Osteoblast (primary cell): ENCODE measurements at regions not wholly inside any gene's neighbourhood (a gene's known extent, or its start where the extent isn't known, plus 50 kb on each side); places are given as distances from the start of the nearest gene placed in this dataset.

Experiments used
- DNase-seq: peaks from one replicate; pipeline ENCODE4 v3.0.0; 2011; ENCODE audit warnings: low spot score, mixed read lengths; ENCODE audit not compliant: insufficient read length; ENCODE audit errors: missing footprints
- H2AFZ ChIP-seq: 2 replicates; pipeline ENCODE4 v1.6.0; 2011; ENCODE audit warnings: mild to moderate bottlenecking, low read length
- H3K27ac ChIP-seq: 2 replicates; pipeline ENCODE4 v1.5.1; 2011; ENCODE audit warnings: mild to moderate bottlenecking, low read depth, low read length, moderate library complexity
- H3K27me3 ChIP-seq: 2 replicates; pipeline ENCODE4 v1.6.0; 2012; ENCODE audit warnings: mild to moderate bottlenecking, control low read depth, inconsistent platforms, low read length, moderate library complexity; ENCODE audit not compliant: insufficient read depth
- H3K36me3 ChIP-seq: 2 replicates; pipeline ENCODE4 v1.5.1; 2011; ENCODE audit warnings: mild to moderate bottlenecking, low read length, control low read depth, moderate library complexity; ENCODE audit not compliant: insufficient read depth
- H3K4me1 ChIP-seq: 2 replicates; pipeline ENCODE4 v1.5.1; 2011; ENCODE audit warnings: mild to moderate bottlenecking, low read length, control low read depth, moderate library complexity; ENCODE audit not compliant: insufficient read depth
- H3K4me2 ChIP-seq: 2 replicates; pipeline ENCODE4 v1.6.0; 2011; ENCODE audit warnings: mild to moderate bottlenecking, low read length; ENCODE audit not compliant: insufficient read depth
- H3K4me3 ChIP-seq: fragments of 200-600 bp; sonication (generic); 3 replicates; pipeline ENCODE4 v1.5.1; 2012; ENCODE audit warnings: mild to moderate bottlenecking, low read length, inconsistent platforms; ENCODE audit not compliant: insufficient read depth
- H3K79me2 ChIP-seq: 2 replicates; pipeline ENCODE4 v1.6.0; 2012; ENCODE audit warnings: mild to moderate bottlenecking, low read length, control low read depth, inconsistent platforms; ENCODE audit not compliant: insufficient read depth
- H3K9me3 ChIP-seq: 2 replicates; pipeline ENCODE4 v1.5.1; 2011; ENCODE audit warnings: low read depth, low read length, control low read depth
- H4K20me1 ChIP-seq: 2 replicates; pipeline ENCODE4 v1.6.0; 2012; ENCODE audit warnings: mild to moderate bottlenecking, low read length, control low read depth; ENCODE audit not compliant: insufficient read depth
- CTCF ChIP-seq: IDR thresholded peaks from 2 replicates; pipeline ENCODE4 v1.5.1; 2011; ENCODE audit warnings: mild to moderate bottlenecking, low read depth, low read length, moderate library complexity; ENCODE audit errors: extremely low read depth

- TF ChIP-seq CTCF, result no peak
- DNase-seq, result no peak
- Histone ChIP-seq H3K9me3 (no peaks in the 10 kb centered on the region), H3K27me3 (no peaks in the 10 kb centered on the region), H3K79me2 (no peaks in the 10 kb centered on the region), H3K36me3 (no peaks in the 10 kb centered on the region), H4K20me1 (no peaks in the 10 kb centered on the region), H3K27ac (no peak overlapping the region), H3K4me2 (no peak overlapping the region), H3K4me1 (no peaks in the 10 kb centered on the region), H3K4me3 (no peak overlapping the region), H2AFZ (no peak overlapping the region)
These were observed 1349.2 kb downstream of the DSC3 start for GRCh38 chr18:29693334-29693733.

- H3K79me2 ChIP-seq, result no peaks in the 10 kb centered on the region
- no peaks in the 10 kb centered on the region for H3K27me3 ChIP-seq
- no peaks in the 10 kb centered on the region for H3K4me1 ChIP-seq
- H3K4me3 ChIP-seq, result no peak overlapping the region
- H3K4me2 ChIP-seq, result no peak overlapping the region
- no peaks in the 10 kb centered on the region for H4K20me1 ChIP-seq
- TF ChIP-seq CTCF, result no peak
- no peak for DNase-seq
- no peaks in the 10 kb centered on the region for H3K9me3 ChIP-seq
- no peak overlapping the region for H3K27ac ChIP-seq
- no peaks in the 10 kb centered on the region for H3K36me3 ChIP-seq
- no peak overlapping the region for H2AFZ ChIP-seq
These were observed 1361.0 kb downstream of the DSC3 start for GRCh38 chr18:29681578-29681977.

- Histone ChIP-seq H3K79me2 (no peaks in the 10 kb centered on the region), H4K20me1 (no peaks in the 10 kb centered on the region), H3K4me2 (no peak overlapping the region), H2AFZ (no peak overlapping the region), H3K27ac (no peak overlapping the region), H3K4me1 (no peaks in the 10 kb centered on the region), H3K4me3 (no peak overlapping the region), H3K36me3 (no peaks in the 10 kb centered on the region), H3K9me3 (no peaks in the 10 kb centered on the region), H3K27me3 (no peaks in the 10 kb centered on the region)
- no peak for TF ChIP-seq CTCF
- DNase-seq, result no peak
These were observed 1378.1 kb downstream of the DSC3 start for GRCh38 chr18:29664278-29665036.

- Histone ChIP-seq H3K4me3 (no peak overlapping the region), H3K27ac (no peak overlapping the region), H3K4me2 (no peak overlapping the region), H3K27me3 (no peaks in the 10 kb centered on the region), H4K20me1 (no peaks in the 10 kb centered on the region), H3K4me1 (no peaks in the 10 kb centered on the region), H2AFZ (no peak overlapping the region), H3K9me3 (no peaks in the 10 kb centered on the region), H3K36me3 (no peaks in the 10 kb centered on the region), H3K79me2 (no peaks in the 10 kb centered on the region)
- no peak for DNase-seq
- no peak for TF ChIP-seq CTCF
These were observed 1380.6 kb downstream of the DSC3 start for GRCh38 chr18:29661924-29662323.
